BE2C (cell line): ENCODE measurements at regions not wholly inside any gene's neighbourhood (a gene's known extent, or its start where the extent isn't known, plus 50 kb on each side); places are given as distances from the start of the nearest gene placed in this dataset.

Source experiments
- DNase-seq: peaks from one replicate; pipeline ENCODE4 v3.0.0-alpha.2; 2020
- H3K27me3 ChIP-seq: fragments of 250-450 bp; sonication (Bioruptor Pico); 2 replicates; pipeline ENCODE4 v1.5.1; 2020; ENCODE audit warnings: mild to moderate bottlenecking
- H3K36me3 ChIP-seq: fragments of 250-450 bp; sonication (Bioruptor Pico); 2 replicates; pipeline ENCODE4 v1.5.1; 2020; ENCODE audit warnings: mild to moderate bottlenecking
- H3K4me1 ChIP-seq: fragments of 250-450 bp; sonication (Bioruptor Pico); 2 replicates; pipeline ENCODE4 v1.5.1; 2020
- H3K4me3 ChIP-seq: 2 replicates; pipeline ENCODE4 v1.5.1; 2011; ENCODE audit warnings: low read depth, low read length
- H3K9me3 ChIP-seq: fragments of 250-450 bp; sonication (Bioruptor Pico); 2 replicates; pipeline ENCODE4 v1.5.1; 2020
- CTCF ChIP-seq: IDR thresholded peaks from 2 replicates; pipeline ENCODE4 v1.5.1; 2012; ENCODE audit warnings: mild to moderate bottlenecking, low read depth, low read length

GRCh38 chr13:33518452-33518851, 232.9 kb upstream of the STARD13 start:
- no peaks in the 10 kb centered on the region; the same call in 1 of the 2 replicates for H3K4me1 ChIP-seq
- no peak overlapping the region for H3K4me3 ChIP-seq
- TF ChIP-seq CTCF = no peak
- H3K27me3 ChIP-seq = no peaks in the 10 kb centered on the region
- no peak for DNase-seq
- H3K9me3 ChIP-seq = no peaks in the 10 kb centered on the region; the same call in 1 of the 2 replicates
- H3K36me3 ChIP-seq = no peaks in the 10 kb centered on the region

GRCh38 chr13:33519561-33520467, 234.3 kb upstream of the STARD13 start:
- H3K27me3 ChIP-seq = no peaks in the 10 kb centered on the region
- H3K36me3 ChIP-seq = no peaks in the 10 kb centered on the region
- no peaks in the 10 kb centered on the region; the same call in 1 of the 2 replicates for H3K9me3 ChIP-seq
- H3K4me1 ChIP-seq = no peaks in the 10 kb centered on the region; the same call in 1 of the 2 replicates
- no peak for TF ChIP-seq CTCF
- H3K4me3 ChIP-seq = no peak overlapping the region
- DNase-seq = no peak

- H3K4me1 ChIP-seq = no peaks in the 10 kb centered on the region; the same call in 1 of the 2 replicates
- H3K9me3 ChIP-seq = no peaks in the 10 kb centered on the region
- TF ChIP-seq CTCF = no peak
- DNase-seq = no peak
- H3K27me3 ChIP-seq = no peaks in the 10 kb centered on the region
- no peak overlapping the region for H3K4me3 ChIP-seq
- H3K36me3 ChIP-seq = no peaks in the 10 kb centered on the region
Observed at GRCh38 chr13:33520468-33520839, 234.9 kb upstream of the STARD13 start.

- Histone ChIP-seq H3K4me1 (no peaks in the 10 kb centered on the region; the same call in 1 of the 2 replicates), H3K4me3 (no peak overlapping the region), H3K9me3 (no peaks in the 10 kb centered on the region), H3K36me3 (no peaks in the 10 kb centered on the region), H3K27me3 (no peaks in the 10 kb centered on the region)
- no peak for DNase-seq
- no peak for TF ChIP-seq CTCF
Observed at GRCh38 chr13:33524086-33524485, 238.5 kb upstream of the STARD13 start.

GRCh38 chr13:33525763-33526162, 240.2 kb upstream of the STARD13 start:
- no peak for DNase-seq
- no peak for TF ChIP-seq CTCF
- no peaks in the 10 kb centered on the region for H3K9me3 ChIP-seq
- no peak overlapping the region for H3K4me3 ChIP-seq
- H3K36me3 ChIP-seq = no peaks in the 10 kb centered on the region
- no peaks in the 10 kb centered on the region for H3K27me3 ChIP-seq
- no peaks in the 10 kb centered on the region; the same call in 1 of the 2 replicates for H3K4me1 ChIP-seq

GRCh38 chr13:33526718-33527117, 241.2 kb upstream of the STARD13 start:
- DNase-seq = no peak
- Histone ChIP-seq H3K4me3 (no peak overlapping the region), H3K9me3 (no peaks in the 10 kb centered on the region), H3K27me3 (no peaks in the 10 kb centered on the region), H3K4me1 (no peaks in the 10 kb centered on the region; the same call in 1 of the 2 replicates), H3K36me3 (no peaks in the 10 kb centered on the region)
- no peak for TF ChIP-seq CTCF
